BLaER1 treated with 17β-estradiol and CSF1 and Interleukin-3, amounts not matched to agents 10 nM and 100 nM (cell line): ENCODE measurements at regions not wholly inside any gene's neighbourhood (a gene's known extent, or its start where the extent isn't known, plus 50 kb on each side); places are given as distances from the start of the nearest gene placed in this dataset.

ENCODE experiments used
- H3K27ac ChIP-seq, 11 experiments: shearing (Covaris generic); formaldehyde crosslinking; 2 replicates each; pipeline ENCODE4 v1.8.1; 2022
- H3K27me3 ChIP-seq, 11 experiments: shearing (Covaris generic); formaldehyde crosslinking; 2 replicates each; pipeline ENCODE4 v1.8.1; 2022
- H3K36me3 ChIP-seq, 11 experiments: shearing (Covaris generic); formaldehyde crosslinking; 2 replicates each; pipeline ENCODE4 v1.8.1; 2022
- H3K4me1 ChIP-seq, 10 experiments: shearing (Covaris generic); formaldehyde crosslinking; 2 replicates each; pipeline ENCODE4 v1.8.1; 2022
- H3K4me2 ChIP-seq, 11 experiments: shearing (Covaris generic); formaldehyde crosslinking; 2 replicates each; pipeline ENCODE4 v1.8.1; 2022
- H3K4me3 ChIP-seq, 10 experiments: shearing (Covaris generic); formaldehyde crosslinking; 2 replicates each; pipeline ENCODE4 v1.8.1; 2022
- H3K9ac ChIP-seq, 11 experiments: shearing (Covaris generic); formaldehyde crosslinking; 2 replicates each; pipeline ENCODE4 v1.8.1; 2022
- H3K9me3 ChIP-seq, 11 experiments: shearing (Covaris generic); formaldehyde crosslinking; replicated peaks in 1 of 11; 2 replicates each; pipeline ENCODE4 v1.8.1; 2022
- H4K20me1 ChIP-seq, 11 experiments: shearing (Covaris generic); formaldehyde crosslinking; 2 replicates each; pipeline ENCODE4 v1.8.1; 2022
- Cebpa-rat ChIP-seq, 11 experiments: shearing (Covaris generic); IDR thresholded peaks; 2 replicates each; pipeline ENCODE4 v1.8.1; 2022

GRCh38 chr7:125780153-125780552, 850.5 kb upstream of the POT1 start:
- Histone ChIP-seq H3K9me3 (no peaks in the 10 kb centered on the region), H3K9ac (no peak overlapping the region), H4K20me1 (no peaks in the 10 kb centered on the region), H3K4me1 (no peaks in the 10 kb centered on the region), H3K27me3 (no peaks in the 10 kb centered on the region), H3K4me3 (no peak overlapping the region), H3K27ac (no peak overlapping the region), H3K4me2 (no peak overlapping the region), H3K36me3 (no peaks in the 10 kb centered on the region)
- TF ChIP-seq Cebpa-rat (IDR thresholded peaks at IDR 0.05) = no peak

GRCh38 chr7:125775317-125775716, 845.7 kb upstream of the POT1 start:
- Histone ChIP-seq H3K4me3 (no peak overlapping the region), H3K36me3 (no peaks in the 10 kb centered on the region), H4K20me1 (no peaks in the 10 kb centered on the region), H3K9ac (no peak overlapping the region), H3K4me2 (no peak overlapping the region), H3K27me3 (no peaks in the 10 kb centered on the region), H3K9me3 (no peaks in the 10 kb centered on the region), H3K4me1 (no peaks in the 10 kb centered on the region), H3K27ac (no peak overlapping the region)
- TF ChIP-seq Cebpa-rat (IDR thresholded peaks at IDR 0.05) = no peak

GRCh38 chr7:125773113-125773785, 843.6 kb upstream of the POT1 start:
- Histone ChIP-seq H3K36me3 (no peaks in the 10 kb centered on the region), H3K9me3 (no peaks in the 10 kb centered on the region), H3K4me3 (no peak overlapping the region), H3K9ac (no peak overlapping the region), H3K4me2 (no peak overlapping the region), H3K27me3 (no peaks in the 10 kb centered on the region), H3K27ac (no peak overlapping the region), H4K20me1 (no peaks in the 10 kb centered on the region), H3K4me1 (no peaks in the 10 kb centered on the region)
- no peak for TF ChIP-seq Cebpa-rat (IDR thresholded peaks at IDR 0.05)

GRCh38 chr7:125747966-125748365, 818.3 kb upstream of the POT1 start:
- Histone ChIP-seq H3K27ac (no peak overlapping the region), H3K9me3 (no peaks in the 10 kb centered on the region), H3K4me1 (no peaks in the 10 kb centered on the region), H3K27me3 (no peaks in the 10 kb centered on the region), H3K36me3 (no peaks in the 10 kb centered on the region), H3K4me2 (no peak overlapping the region), H3K9ac (no peak overlapping the region), H3K4me3 (no peak overlapping the region), H4K20me1 (no peaks in the 10 kb centered on the region)
- no peak for TF ChIP-seq Cebpa-rat (IDR thresholded peaks at IDR 0.05)

GRCh38 chr7:125746510-125746909, 816.9 kb upstream of the POT1 start:
- H3K4me2 ChIP-seq = no peak overlapping the region
- H3K4me1 ChIP-seq = no peaks in the 10 kb centered on the region
- H3K4me3 ChIP-seq = no peak overlapping the region
- no peaks in the 10 kb centered on the region for H3K27me3 ChIP-seq
- H3K27ac ChIP-seq = no peak overlapping the region
- TF ChIP-seq Cebpa-rat (IDR thresholded peaks at IDR 0.05) = no peak
- H4K20me1 ChIP-seq = no peaks in the 10 kb centered on the region
- no peak overlapping the region for H3K9ac ChIP-seq
- no peaks in the 10 kb centered on the region for H3K9me3 ChIP-seq
- H3K36me3 ChIP-seq = no peaks in the 10 kb centered on the region

GRCh38 chr7:125727215-125727614, 797.6 kb upstream of the POT1 start:
- Histone ChIP-seq H3K4me2 (no peak overlapping the region), H3K36me3 (no peaks in the 10 kb centered on the region), H3K9ac (no peak overlapping the region), H3K27ac (no peak overlapping the region), H3K4me3 (no peak overlapping the region), H3K27me3 (no peaks in the 10 kb centered on the region), H3K4me1 (no peaks in the 10 kb centered on the region), H4K20me1 (no peaks in the 10 kb centered on the region), H3K9me3 (no peaks in the 10 kb centered on the region)
- no peak for TF ChIP-seq Cebpa-rat (IDR thresholded peaks at IDR 0.05)

GRCh38 chr7:125695626-125696025, 766.0 kb upstream of the POT1 start:
- H3K36me3 ChIP-seq = no peaks in the 10 kb centered on the region
- no peak overlapping the region for H3K9ac ChIP-seq
- H3K4me1 ChIP-seq = peaks cover 0 to 8% (median 0%) of the 10 kb centered on the region in 10 experiments; a peak in 4 of 20 replicates
- H3K27ac ChIP-seq = no peak overlapping the region
- H3K4me3 ChIP-seq = no peak overlapping the region
- H3K27me3 ChIP-seq = no peaks in the 10 kb centered on the region
- no peak overlapping the region for H3K4me2 ChIP-seq
- no peaks in the 10 kb centered on the region for H3K9me3 ChIP-seq
- no peak for TF ChIP-seq Cebpa-rat (IDR thresholded peaks at IDR 0.05)
- no peaks in the 10 kb centered on the region for H4K20me1 ChIP-seq

- no peaks in the 10 kb centered on the region for H4K20me1 ChIP-seq
- no peaks in the 10 kb centered on the region for H3K27me3 ChIP-seq
- no peak for TF ChIP-seq Cebpa-rat (IDR thresholded peaks at IDR 0.05)
- no peak overlapping the region for H3K4me2 ChIP-seq
- no peaks in the 10 kb centered on the region for H3K36me3 ChIP-seq
- H3K9me3 ChIP-seq = no peaks in the 10 kb centered on the region
- no peaks in the 10 kb centered on the region for H3K4me1 ChIP-seq
- H3K4me3 ChIP-seq = no peak overlapping the region
- H3K9ac ChIP-seq = no peak overlapping the region
- no peak overlapping the region for H3K27ac ChIP-seq
Measured at GRCh38 chr7:125683156-125683555, 753.5 kb upstream of the POT1 start.

GRCh38 chr7:125681508-125681907, 751.9 kb upstream of the POT1 start:
- Histone ChIP-seq H3K27ac (no peak overlapping the region), H3K36me3 (no peaks in the 10 kb centered on the region), H4K20me1 (no peaks in the 10 kb centered on the region), H3K27me3 (no peaks in the 10 kb centered on the region), H3K4me1 (no peaks in the 10 kb centered on the region), H3K4me3 (no peak overlapping the region), H3K9ac (no peak overlapping the region), H3K9me3 (no peaks in the 10 kb centered on the region), H3K4me2 (no peak overlapping the region)
- no peak for TF ChIP-seq Cebpa-rat (IDR thresholded peaks at IDR 0.05)

- no peak overlapping the region for H3K9ac ChIP-seq
- no peak overlapping the region for H3K4me3 ChIP-seq
- no peaks in the 10 kb centered on the region for H3K9me3 ChIP-seq
- no peaks in the 10 kb centered on the region for H3K36me3 ChIP-seq
- H3K27me3 ChIP-seq = no peaks in the 10 kb centered on the region
- TF ChIP-seq Cebpa-rat (IDR thresholded peaks at IDR 0.05) = no peak
- H4K20me1 ChIP-seq = no peaks in the 10 kb centered on the region
- no peaks in the 10 kb centered on the region for H3K4me1 ChIP-seq
- H3K27ac ChIP-seq = no peak overlapping the region
- H3K4me2 ChIP-seq = no peak overlapping the region
Measured at GRCh38 chr7:125678771-125679170, 749.1 kb upstream of the POT1 start.
